Lower leg skin (tissue), 4 donors: ENCODE measurements at regions not wholly inside any gene's neighbourhood (a gene's known extent, or its start where the extent isn't known, plus 50 kb on each side); places are given as distances from the start of the nearest gene placed in this dataset.

ENCODE experiments used
- DNase-seq, 2 donors: peaks; one replicate each; pipeline ENCODE4 v3.0.0-alpha.2; 2019; ENCODE audit warnings: low spot score in 2 of 2
- H3K4me3 ChIP-seq: fragments of 200-600 bp; sonication (generic); 2 replicates; pipeline ENCODE4 v1.5.1; 2017; ENCODE audit warnings: mild to moderate bottlenecking, low read depth; ENCODE audit not compliant: poor library complexity, severe bottlenecking
- CTCF ChIP-seq, 3 donors: fragments of 450-650 bp; IDR thresholded peaks; one replicate each; pipeline ENCODE4 v1.5.1; 2016; ENCODE audit warnings: antibody characterized with exemption in 3 of 3, mild to moderate bottlenecking in 3 of 3, moderate library complexity in 2 of 3
- POLR2A ChIP-seq, 2 donors: fragments of 450-650 bp; IDR thresholded peaks; one replicate each; pipeline ENCODE4 v1.6.1; 2016 to 2017; ENCODE audit warnings: antibody characterized with exemption in 2 of 2, mild to moderate bottlenecking in 1 of 2, moderate library complexity in 1 of 2
- WGBS, 2 donors: methylation state at CpG; one replicate each; pipeline ENCODE4 v1.1.5; 2018; 5-methylcytosine and 5-hydroxymethylcytosine counted together
- intact Hi-C: fragments of 100-400 bp; cut with DNase I; formaldehyde crosslinking; loops from one replicate; pipeline ENCODE4 v1.15.0; 2023; ENCODE audit warnings: low total_unique reads

GRCh38 chr13:70385852-70386251, 277.6 kb upstream of the KLHL1 start:
- WGBS, 2 donors: 83 to 91% methylated on average over 4 of the region's 4 CpGs
- DNase-seq: no peak
- no peak overlapping the region for H3K4me3 ChIP-seq
- intact Hi-C loops: no loop called here
- TF ChIP-seq CTCF (IDR thresholded peaks at IDR 0.05): no peak
- TF ChIP-seq POLR2A (IDR thresholded peaks at IDR 0.05): no peak

GRCh38 chr13:70384156-70384555, 275.9 kb upstream of the KLHL1 start:
- DNase-seq: no peak
- 83 to 86% methylated on average over 3 of the region's 3 CpGs for WGBS, 2 donors
- no peak for TF ChIP-seq POLR2A (IDR thresholded peaks at IDR 0.05)
- intact Hi-C loops: no loop called here
- H3K4me3 ChIP-seq: no peak overlapping the region

- WGBS, 2 donors: 66 to 76% methylated on average over 2 of the region's 2 CpGs
- intact Hi-C loops: no loop called here
Observed at GRCh38 chr13:70380809-70381208, 272.6 kb upstream of the KLHL1 start.

GRCh38 chr13:70375718-70376117, 267.5 kb upstream of the KLHL1 start:
- no peak for TF ChIP-seq POLR2A (IDR thresholded peaks at IDR 0.05)
- no peak for TF ChIP-seq CTCF (IDR thresholded peaks at IDR 0.05)
- 69 to 70% methylated on average over 2 of the region's 2 CpGs for WGBS, 2 donors
- intact Hi-C loops: no loop called here
- H3K4me3 ChIP-seq: no peak overlapping the region
- DNase-seq: no peak

More at GRCh38 chr13:70380809-70381208, 272.6 kb upstream of the KLHL1 start:
- DNase-seq: no peak
- H3K4me3 ChIP-seq: no peak overlapping the region
- TF ChIP-seq POLR2A (IDR thresholded peaks at IDR 0.05) (no peak), CTCF (IDR thresholded peaks at IDR 0.05) (no peak)

- H3K4me3 ChIP-seq: no peak overlapping the region
- intact Hi-C loops: no loop called here
- no peak for DNase-seq
- 66 to 70% methylated on average over 6 of the region's 6 CpGs for WGBS, 2 donors
- TF ChIP-seq CTCF (IDR thresholded peaks at IDR 0.05): no peak
- TF ChIP-seq POLR2A (IDR thresholded peaks at IDR 0.05): no peak
Observed at GRCh38 chr13:70370924-70371323, 262.7 kb upstream of the KLHL1 start.

GRCh38 chr13:70366720-70367119, 258.5 kb upstream of the KLHL1 start:
- TF ChIP-seq CTCF (IDR thresholded peaks at IDR 0.05): no peak
- TF ChIP-seq POLR2A (IDR thresholded peaks at IDR 0.05): no peak
- intact Hi-C loops: no loop called here
- WGBS, 2 donors: 87 to 90% methylated on average over 4 of the region's 4 CpGs
- no peak overlapping the region for H3K4me3 ChIP-seq
- DNase-seq: no peak
